Neural crest cell (in vitro differentiated cells): ENCODE measurements at regions not wholly inside any gene's neighbourhood (a gene's known extent, or its start where the extent isn't known, plus 50 kb on each side); places are given as distances from the start of the nearest gene placed in this dataset.

ENCODE experiments used
- DNase-seq: peaks from one replicate; pipeline ENCODE4 v3.0.0; 2021; ENCODE audit warnings: low read depth, mixed read lengths, low spot score
- H3K27ac Mint-ChIP-seq: one replicate; pipeline ENCODE4 v1.8.0; 2021; ENCODE audit warnings: mild to moderate bottlenecking, mixed read lengths; ENCODE audit not compliant: unreplicated experiment
- H3K27me3 Mint-ChIP-seq: 2 replicates; pipeline ENCODE4 v1.8.0; 2021; ENCODE audit warnings: low read depth, mild to moderate bottlenecking, mixed read lengths
- H3K36me3 Mint-ChIP-seq: 2 replicates; pipeline ENCODE4 v1.8.0; 2021; ENCODE audit warnings: low read depth, mild to moderate bottlenecking, mixed read lengths
- H3K4me1 Mint-ChIP-seq: 2 replicates; pipeline ENCODE4 v1.8.0; 2021; ENCODE audit warnings: mixed read lengths
- H3K4me3 Mint-ChIP-seq: one replicate; pipeline ENCODE4 v1.8.0; 2021; ENCODE audit warnings: mild to moderate bottlenecking, mixed read lengths
- H3K9me3 Mint-ChIP-seq: 2 replicates; pipeline ENCODE4 v1.8.0; 2021; ENCODE audit warnings: mixed read lengths
- CTCF ChIP-seq: fragments of 200-600 bp; sonication (generic); conservative IDR thresholded peaks from 2 replicates; pipeline ENCODE4 v1.5.0; 2021; ENCODE audit warnings: antibody characterized with exemption, mild to moderate bottlenecking

GRCh38 chr20:39109933-39110818 lies 148.0 kb downstream of the DHX35 start:
- peaks cover 39% of the 10 kb centered on the region for H3K4me1 Mint-ChIP-seq
- no peak for DNase-seq
- H3K27me3 Mint-ChIP-seq: peaks cover 20% of the 10 kb centered on the region
- no peaks in the 10 kb centered on the region for H3K36me3 Mint-ChIP-seq
- TF ChIP-seq CTCF: no peak
- peaks cover 7% of the 10 kb centered on the region for H3K9me3 Mint-ChIP-seq
- H3K27ac Mint-ChIP-seq: no peak overlapping the region
- peak overlapping the region; percentile 4 for H3K4me3 Mint-ChIP-seq

- no peak for DNase-seq
- no peak for TF ChIP-seq CTCF
- Mint-ChIP-seq H3K36me3 (no peaks in the 10 kb centered on the region), H3K27ac (no peak overlapping the region), H3K9me3 (peaks cover 14% of the 10 kb centered on the region), H3K4me3 (no peak overlapping the region), H3K4me1 (peaks cover 39% of the 10 kb centered on the region), H3K27me3 (peaks cover 20% of the 10 kb centered on the region)
Observed at GRCh38 chr20:39108746-39109145, 146.6 kb downstream of the DHX35 start.

- Mint-ChIP-seq H3K4me3 (no peak overlapping the region), H3K27me3 (peaks cover 26% of the 10 kb centered on the region), H3K4me1 (peaks cover 39% of the 10 kb centered on the region)
Observed at GRCh38 chr20:39107741-39108140, 145.6 kb downstream of the DHX35 start.

GRCh38 chr20:39106791-39107190 lies 144.6 kb downstream of the DHX35 start:
- Mint-ChIP-seq H3K4me3 (no peak overlapping the region), H3K9me3 (peaks cover 19% of the 10 kb centered on the region), H3K36me3 (peaks cover 5% of the 10 kb centered on the region), H3K4me1 (peaks cover 33% of the 10 kb centered on the region), H3K27ac (no peak overlapping the region), H3K27me3 (peaks cover 22% of the 10 kb centered on the region)
- TF ChIP-seq CTCF: no peak
- DNase-seq: no peak

More at GRCh38 chr20:39107741-39108140, 145.6 kb downstream of the DHX35 start:
- Mint-ChIP-seq H3K9me3 (peaks cover 19% of the 10 kb centered on the region), H3K27ac (no peak overlapping the region), H3K36me3 (peaks cover 5% of the 10 kb centered on the region)
- no peak for DNase-seq
- TF ChIP-seq CTCF: no peak

- no peak overlapping the region for H3K27ac Mint-ChIP-seq
- no peak for DNase-seq
- H3K27me3 Mint-ChIP-seq: peaks cover 13% of the 10 kb centered on the region
- H3K4me1 Mint-ChIP-seq: peaks cover 23% of the 10 kb centered on the region
- peak; percentile 18 for TF ChIP-seq CTCF
- no peak overlapping the region for H3K4me3 Mint-ChIP-seq
- H3K36me3 Mint-ChIP-seq: peaks cover 5% of the 10 kb centered on the region
- peaks cover 19% of the 10 kb centered on the region for H3K9me3 Mint-ChIP-seq
Observed at GRCh38 chr20:39105551-39105950, 143.4 kb downstream of the DHX35 start.
